H1 (cell line): ENCODE measurements at regions not wholly inside any gene's neighbourhood (a gene's known extent, or its start where the extent isn't known, plus 50 kb on each side); places are given as distances from the start of the nearest gene placed in this dataset.
A peak's percentile ranks its signal among the peaks of the same experiment; 100 is the strongest.

ENCODE experiments used
- CTCF ChIA-PET: fragments of 300-600 bp; sonication (Branson Sonifier 250); formaldehyde crosslinking; loops from one replicate; lab custom pipeline; 2021; ENCODE audit not compliant: partially characterized antibody; lab: Charles Lee
- POLR2A ChIA-PET: fragments of 300-600 bp; sonication (Branson Sonifier 250); formaldehyde crosslinking; loops from one replicate; lab custom pipeline; 2021; ENCODE audit warnings: inconsistent platforms; ENCODE audit not compliant: partially characterized antibody; lab: Charles Lee
- DNase-seq, 2 experiments: peaks; one replicate each; pipeline versions ENCODE4 v3.0.0 to v3.0.0-alpha.2; 2010 to 2022; ENCODE audit warnings: low spot score in 2 of 2, low read depth in 1 of 2, mixed read lengths in 1 of 2
- FAIRE-seq: peaks from 2 replicates; lab custom pipeline; 2011; peaks lifted over from hg19 to GRCh38; lab: Jason Lieb, UNC
- H2AFZ ChIP-seq: 2 replicates; pipeline ENCODE4 v1.8.1; 2012; ENCODE audit warnings: low read length, inconsistent platforms
- H2AK5ac ChIP-seq: 2 replicates; pipeline ENCODE4 v1.6.1; 2013; ENCODE audit warnings: low read depth, low read length
- H2BK120ac ChIP-seq: replicated peaks from 2 replicates; pipeline ENCODE3; 2013; ENCODE audit warnings: low read depth, low read length, inconsistent platforms
- H2BK12ac ChIP-seq: 2 replicates; pipeline ENCODE4 v1.6.1; 2013; ENCODE audit warnings: low read depth, low read length
- H2BK15ac ChIP-seq: 2 replicates; pipeline ENCODE4 v1.6.1; 2013; ENCODE audit warnings: low read length
- H2BK20ac ChIP-seq: 2 replicates; pipeline ENCODE4 v1.6.1; 2013; ENCODE audit warnings: low read length
- H2BK5ac ChIP-seq: 2 replicates; pipeline ENCODE4 v1.6.1; 2013; ENCODE audit warnings: low read depth, low read length
- H3K14ac ChIP-seq: 2 replicates; pipeline ENCODE4 v1.6.1; 2013; ENCODE audit warnings: inconsistent platforms; ENCODE audit not compliant: insufficient read length
- H3K18ac ChIP-seq: 2 replicates; pipeline ENCODE4 v1.6.1; 2013; ENCODE audit warnings: low read length; ENCODE audit errors: extremely low read depth
- H3K23ac ChIP-seq: 2 replicates; pipeline ENCODE4 v1.6.1; 2013; ENCODE audit warnings: inconsistent platforms; ENCODE audit not compliant: insufficient read length
- H3K23me2 ChIP-seq: 2 replicates; pipeline ENCODE4 v1.6.1; 2013; ENCODE audit warnings: low read depth, low read length
- H3K27ac ChIP-seq: 2 replicates; pipeline ENCODE4 v1.6.1; 2011; ENCODE audit warnings: low read depth, low read length, inconsistent platforms
- H3K27me3 ChIP-seq, 4 experiments: replicated peaks in 1 of 4; 1 replicate in 1 of 4; 2 replicates in 3 of 4; pipeline versions ENCODE4 v1.6.1 to v1.8.1; 2011 to 2013; ENCODE audit warnings: low read length in 3 of 4, mild to moderate bottlenecking in 3 of 4, inconsistent platforms in 2 of 4, mixed read lengths in 2 of 4, moderate library complexity in 1 of 4; ENCODE audit not compliant: control insufficient read depth in 3 of 4, insufficient read depth in 3 of 4; ENCODE audit errors: extremely low read depth in 1 of 4
- H3K36me3 ChIP-seq, 4 experiments: 2 replicates each; pipeline versions ENCODE4 v1.6.1 to v1.8.1; 2011 to 2013; ENCODE audit warnings: mild to moderate bottlenecking in 4 of 4, low read length in 3 of 4, moderate library complexity in 2 of 4, control low read depth in 1 of 4, inconsistent platforms in 1 of 4; ENCODE audit not compliant: insufficient read depth in 4 of 4, control insufficient read depth in 2 of 4
- H3K4ac ChIP-seq: replicated peaks from 2 replicates; pipeline ENCODE3; 2013; ENCODE audit warnings: low read length, low read depth, mixed read lengths, inconsistent platforms; ENCODE audit not compliant: insufficient read length
- H3K4me1 ChIP-seq, 4 experiments: replicated peaks in 1 of 4; 1 replicate in 1 of 4; 2 replicates in 3 of 4; pipeline versions ENCODE4 v1.6.1 to v1.8.1; 2011 to 2013; ENCODE audit warnings: low read length in 3 of 4, inconsistent platforms in 2 of 4, mixed read lengths in 1 of 4; ENCODE audit not compliant: insufficient read depth in 4 of 4, control insufficient read depth in 3 of 4
- H3K4me2 ChIP-seq, 2 experiments: 2 replicates each; pipeline versions ENCODE4 v1.6.1 to v1.8.1; 2011 to 2013; ENCODE audit warnings: low read depth in 2 of 2, low read length in 2 of 2, control low read depth in 1 of 2, inconsistent platforms in 1 of 2, mild to moderate bottlenecking in 1 of 2; ENCODE audit not compliant: insufficient read depth in 1 of 2
- H3K4me3 ChIP-seq, 4 experiments: fragments of 200-600, 300-600 bp in 1 of 4; sonication (generic), shearing (Covaris generic), sonication (Bioruptor Twin) in 1 of 4; 2 replicates each; pipeline versions ENCODE4 v1.5.1 to v1.8.1; 2011 to 2016; ENCODE audit warnings: low read length in 4 of 4, low read depth in 3 of 4, control low read depth in 2 of 4, inconsistent platforms in 2 of 4, mild to moderate bottlenecking in 2 of 4, mixed read lengths in 1 of 4, moderate library complexity in 1 of 4; ENCODE audit not compliant: insufficient read depth in 2 of 4; ENCODE audit errors: extremely low read depth in 1 of 4
- H3K56ac ChIP-seq: replicated peaks from 2 replicates; pipeline ENCODE3; 2013; ENCODE audit warnings: low read depth, mild to moderate bottlenecking, mixed read lengths, low read length, inconsistent platforms; ENCODE audit not compliant: insufficient read length
- H3K79me1 ChIP-seq: 2 replicates; pipeline ENCODE4 v1.6.1; 2013; ENCODE audit warnings: low read depth, low read length, control low read depth
- H3K79me2 ChIP-seq, 2 experiments: 2 replicates each; pipeline versions ENCODE4 v1.6.1 to v1.8.1; 2012 to 2013; ENCODE audit warnings: low read length in 2 of 2, mild to moderate bottlenecking in 2 of 2, inconsistent platforms in 1 of 2; ENCODE audit not compliant: insufficient read depth in 2 of 2, control insufficient read depth in 1 of 2
- H3K9ac ChIP-seq, 4 experiments: replicated peaks in 1 of 4; 1 replicate in 1 of 4; 2 replicates in 3 of 4; pipeline versions ENCODE4 v1.6.1 to v1.8.1; 2011 to 2013; ENCODE audit warnings: low read depth in 3 of 4, low read length in 3 of 4, control low read depth in 2 of 4, mild to moderate bottlenecking in 2 of 4, moderate library complexity in 2 of 4, inconsistent platforms in 1 of 4; ENCODE audit errors: extremely low read depth in 1 of 4
- H3K9me3 ChIP-seq, 2 experiments: 2 replicates each; pipeline versions ENCODE4 v1.6.1 to v1.8.1; 2012 to 2013; ENCODE audit warnings: mild to moderate bottlenecking in 2 of 2, moderate library complexity in 2 of 2, control low read depth in 1 of 2, inconsistent platforms in 1 of 2, low read depth in 1 of 2, low read length in 1 of 2, mixed read lengths in 1 of 2; ENCODE audit not compliant: insufficient read depth in 2 of 2
- H4K20me1 ChIP-seq, 2 experiments: replicated peaks in 1 of 2; 2 replicates each; pipeline versions ENCODE3 to v1.8.1; 2011 to 2013; ENCODE audit warnings: inconsistent platforms in 2 of 2, low read length in 2 of 2, mild to moderate bottlenecking in 1 of 2; ENCODE audit not compliant: insufficient read depth in 2 of 2, control insufficient read depth in 1 of 2
- H4K5ac ChIP-seq: 2 replicates; pipeline ENCODE4 v1.6.1; 2013; ENCODE audit warnings: low read length, low read depth, mixed read lengths, inconsistent platforms; ENCODE audit not compliant: insufficient read length
- H4K8ac ChIP-seq: 2 replicates; pipeline ENCODE4 v1.8.0; 2013; ENCODE audit warnings: mild to moderate bottlenecking, moderate library complexity, low read length, inconsistent platforms; ENCODE audit not compliant: insufficient read depth; ENCODE audit errors: extremely low read depth
- H4K91ac ChIP-seq: replicated peaks from 2 replicates; pipeline ENCODE3; 2013; ENCODE audit warnings: low read length, mixed read lengths, inconsistent platforms; ENCODE audit not compliant: insufficient read length
- ATF2 ChIP-seq: IDR thresholded peaks from 2 replicates; pipeline ENCODE4 v1.6.1; 2012; ENCODE audit warnings: low read length, inconsistent platforms
- EP300 ChIP-seq, 2 experiments: IDR thresholded peaks; 1 replicate in 1 of 2; 2 replicates in 1 of 2; pipeline ENCODE4 v1.6.1; 2011 to 2012; ENCODE audit warnings: low read depth in 2 of 2, low read length in 2 of 2, mild to moderate bottlenecking in 2 of 2, borderline replicate concordance in 1 of 2, inconsistent platforms in 1 of 2, moderate library complexity in 1 of 2
- POU5F1 ChIP-seq: IDR thresholded peaks from 2 replicates; pipeline ENCODE4 v1.6.1; 2011; ENCODE audit warnings: low read depth, mild to moderate bottlenecking, low read length, moderate library complexity
- RNF2 ChIP-seq: fragments of 200-900, 300-1000 bp; sonication (generic); IDR thresholded peaks from 2 replicates; pipeline ENCODE4 v1.7.1; 2016; ENCODE audit warnings: borderline replicate concordance, low read depth, mild to moderate bottlenecking, antibody characterized with exemption, low read length; ENCODE audit not compliant: poor library complexity, severe bottlenecking; ENCODE audit errors: missing control alignments
- SIN3A ChIP-seq, 2 experiments: IDR thresholded peaks in 1 of 2; conservative IDR thresholded peaks in 1 of 2; 2 replicates each; pipeline ENCODE4 v1.6.1; 2011 to 2012; ENCODE audit warnings: low read length in 2 of 2, improper control_type of control experiment in 1 of 2, low read depth in 1 of 2, mild to moderate bottlenecking in 1 of 2
- SP1 ChIP-seq: IDR thresholded peaks from 2 replicates; pipeline ENCODE4 v1.6.1; 2011; ENCODE audit warnings: low read depth, low read length
- SP4 ChIP-seq: IDR thresholded peaks from 2 replicates; pipeline ENCODE4 v1.6.1; 2012; ENCODE audit warnings: low read length, inconsistent platforms
- USF2 ChIP-seq: IDR thresholded peaks from 2 replicates; pipeline ENCODE4 v1.6.1; 2011; ENCODE audit warnings: low read length, improper control_type of control experiment
- YY1 ChIP-seq: IDR thresholded peaks from 2 replicates; pipeline ENCODE4 v1.6.1; 2011; ENCODE audit warnings: low read depth, mild to moderate bottlenecking, low read length
- WGBS, 2 experiments: shearing (Covaris generic) in 1 of 2; methylation state at CpG; one replicate each; pipeline versions ENCODE4 v1.1.6 to v1.1.7; 2013 to 2015; ENCODE audit warnings: low lambda C conversion rate in 2 of 2, mixed read lengths in 2 of 2, inconsistent platforms in 1 of 2, low coverage in 1 of 2, missing lambda C conversion rate in 1 of 2; ENCODE audit not compliant: insufficient replicate concordance in 2 of 2, insufficient coverage in 1 of 2, insufficient read length in 1 of 2; ENCODE audit errors: extremely low coverage in 1 of 2, missing lambda C conversion rate in 1 of 2; 5-methylcytosine and 5-hydroxymethylcytosine counted together

DNA sequence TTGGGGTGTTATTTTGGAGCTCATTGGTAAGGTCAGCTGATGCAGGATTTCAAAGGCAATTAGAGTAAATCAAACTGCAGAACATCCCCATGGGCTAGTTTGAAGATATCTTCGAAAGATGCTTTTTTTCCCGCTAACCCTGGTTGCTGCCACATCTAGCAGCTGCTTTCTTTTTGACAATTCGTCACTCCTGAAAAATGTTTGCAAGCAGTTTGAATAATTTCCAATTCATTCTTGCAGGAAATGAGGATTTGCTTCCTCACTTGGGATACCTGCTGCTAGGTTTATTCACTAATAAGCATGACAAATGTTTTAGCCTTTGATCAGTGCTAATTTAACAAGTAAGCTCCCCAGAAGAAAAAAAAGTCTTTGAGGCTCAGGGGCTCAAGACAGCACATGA, 649.6 kb upstream of the RORB start:
- Histone ChIP-seq H4K20me1 (no peaks in the 10 kb centered on the region), H2BK5ac (peak overlapping the region; percentile 7; the same call in 1 of the 2 replicates), H3K56ac (no peak overlapping the region), H3K9me3 (no peaks in the 10 kb centered on the region; a peak in 1 of 4 replicates), H4K5ac (no peak overlapping the region), H2BK12ac (no peak overlapping the region; the same call in 1 of the 2 replicates), H2AK5ac (no peak overlapping the region), H3K4me3 (peak overlapping the region in 1 of 4 experiments; percentile 33; a peak in 1 of 8 replicates), H3K14ac (no peak overlapping the region), H2AFZ (no peak overlapping the region), H3K79me2 (no peaks in the 10 kb centered on the region), H3K4me1 (peaks cover 2 to 19% (median 9%) of the 10 kb centered on the region in 4 experiments), H3K27me3 (no peaks in the 10 kb centered on the region), H4K91ac (no peak overlapping the region), H3K23ac (no peak overlapping the region), H3K4me2 (peak overlapping the region; percentile 22 to 48; a peak in 3 of 4 replicates), H3K4ac (no peak overlapping the region), H3K18ac (no peak overlapping the region), H3K23me2 (no peaks in the 10 kb centered on the region; the same call in 1 of the 2 replicates), H4K8ac (no peak overlapping the region), H3K79me1 (no peaks in the 10 kb centered on the region), H2BK120ac (peak overlapping the region; percentile 44), H3K36me3 (no peaks in the 10 kb centered on the region), H3K27ac (0 out of 2 replicates have a peak overlapping the region, but pooled peaks have one; percentile 13), H2BK20ac (no peak overlapping the region; the same call in 1 of the 2 replicates), H3K9ac (no peak overlapping the region), H2BK15ac (no peak overlapping the region)
- 11% methylated on average over 3 of the region's 3 CpGs; no CpG with 5 or more reads in 1 of the 2 experiments for WGBS, 2 experiments
- DNase-seq = peak in 1 of 2 experiments; percentile 47
- ChIA-PET POLR2A (interaction anchor here (1.1 kb wide), 1 partner anchor 8 kb away, joined by 5 read pairs; no protein-coding TSS in a partner anchor), CTCF (no interaction called here)
- FAIRE-seq = peak; percentile 94
- TF ChIP-seq SP1 (peak; percentile 31; the same call in 1 of the 2 replicates), YY1 (no peak), EP300 (IDR thresholded peaks at IDR 0.05; ENCODE audit: borderline replicate concordance in 1 of 2, low read depth in 2 of 2, low read length in 2 of 2) (peak in 1 of 2 experiments; percentile 80; a peak in 1 of 3 replicates), RNF2 (no peak), SIN3A (conservative IDR thresholded peaks at IDR 0.05 in 1 of 2, IDR thresholded peaks at IDR 0.05 in 1 of 2; ENCODE audit: low read depth in 1 of 2, low read length in 2 of 2) (no peak), POU5F1 (0 out of 2 replicates have a peak, but pooled peaks have one; percentile 36), USF2 (no peak), SP4 (no peak), ATF2 (0 out of 2 replicates have a peak, but pooled peaks have one; percentile 66)
